Umbilical cord (tissue), 1 donor: ENCODE measurements at regions not wholly inside any gene's neighbourhood (a gene's known extent, or its start where the extent isn't known, plus 50 kb on each side); places are given as distances from the start of the nearest gene placed in this dataset.
A peak's percentile ranks its signal among the peaks of the same experiment; 100 is the strongest.

Experiments
- DNase-seq: peaks from one replicate; pipeline ENCODE4 v3.0.0-alpha.2; 2015; ENCODE audit warnings: low spot score

- DNase-seq, result no peak
Measured at GRCh38 chr7:33701189-33701740, 204.1 kb upstream of the BMPER start.

- DNase-seq, result no peak
Measured at GRCh38 chr7:33701927-33702326, 203.4 kb upstream of the BMPER start.

GRCh38 chr7:33702514-33703054 lies 202.8 kb upstream of the BMPER start:
- DNase-seq, result no peak

GRCh38 chr7:33705333-33705833 lies 200.0 kb upstream of the BMPER start:
- no peak for DNase-seq

GRCh38 chr7:33706186-33706585 lies 199.2 kb upstream of the BMPER start:
- no peak for DNase-seq

GRCh38 chr7:33706771-33707200 lies 198.6 kb upstream of the BMPER start:
- DNase-seq, result no peak

- DNase-seq, result no peak
Measured at GRCh38 chr7:33707427-33707826, 197.9 kb upstream of the BMPER start.

- DNase-seq, result no peak
Measured at GRCh38 chr7:33710608-33711007, 194.7 kb upstream of the BMPER start.

GRCh38 chr7:33711231-33712019 lies 193.9 kb upstream of the BMPER start:
- no peak for DNase-seq

- DNase-seq, result no peak
Measured at GRCh38 chr7:33712020-33712414, 193.3 kb upstream of the BMPER start.

- no peak for DNase-seq
Measured at GRCh38 chr7:33714208-33714607, 191.1 kb upstream of the BMPER start.

GRCh38 chr7:33716581-33717477 lies 188.5 kb upstream of the BMPER start:
- peak; percentile 65 for DNase-seq

- DNase-seq, result no peak
Measured at GRCh38 chr7:33719059-33719581, 186.2 kb upstream of the BMPER start.

- DNase-seq, result no peak
Measured at GRCh38 chr7:33720139-33720538, 185.2 kb upstream of the BMPER start.

GRCh38 chr7:33720870-33721269 lies 184.5 kb upstream of the BMPER start:
- no peak for DNase-seq

- DNase-seq, result no peak
Measured at GRCh38 chr7:33721895-33722294, 183.4 kb upstream of the BMPER start.

- peak; percentile 69 for DNase-seq
Measured at GRCh38 chr7:33722383-33723101, 182.8 kb upstream of the BMPER start.

GRCh38 chr7:33724201-33724600 lies 181.1 kb upstream of the BMPER start:
- DNase-seq, result no peak

GRCh38 chr7:33725111-33726025 lies 180.0 kb upstream of the BMPER start:
- no peak for DNase-seq

GRCh38 chr7:33726582-33726981 lies 178.8 kb upstream of the BMPER start:
- no peak for DNase-seq
